K562 (cell line): ENCODE measurements at regions not wholly inside any gene's neighbourhood (a gene's known extent, or its start where the extent isn't known, plus 50 kb on each side); places are given as distances from the start of the nearest gene placed in this dataset.
A peak's percentile ranks its signal among the peaks of the same experiment; 100 is the strongest.

ENCODE experiments used
- ATAC-seq: fragments of 200-7000 bp; cut with Tn5 transposase; 3 replicates; pipeline ENCODE4 v1.9.1; 2020; ENCODE audit warnings: moderate library complexity
- BruUV-seq: library from RNA; stranded (reverse); fragments of 400-500 nt; replicated peaks from 2 replicates; lab custom pipeline; 2021; lab: Mats Ljungman, UMichigan
- CTCF ChIA-PET: fragments of 300-600 bp; formaldehyde crosslinking; extraction: SDS; loops from one replicate; lab custom pipeline; 2021; ENCODE audit warnings: low intra/inter-chr PET ratio; lab: Yijun Ruan, JAX
- POLR2A ChIA-PET: fragments of 300-600, 350-650 bp; sonication (Branson Sonifier 250); formaldehyde crosslinking; extraction: SDS; loops from one replicate; lab custom pipeline; 2021; ENCODE audit warnings: antibody characterized with exemption, inconsistent platforms; lab: Yijun Ruan, JAX
- DNase-seq, 4 experiments: peaks; one replicate each; pipeline versions ENCODE4 v3.0.0 to v3.0.0-alpha.2; 2011 to 2018; ENCODE audit warnings: low spot score in 3 of 4, mixed read lengths in 3 of 4; ENCODE audit errors: extremely low read depth in 1 of 4
- FAIRE-seq: peaks from 2 replicates; lab custom pipeline; 2011; peaks lifted over from hg19 to GRCh38; lab: Jason Lieb, UNC
- H2AFZ ChIP-seq: 2 replicates; pipeline ENCODE4 v1.6.0; 2011; ENCODE audit warnings: low read depth, low read length, control low read depth, inconsistent platforms
- H3K27ac ChIP-seq: fragments of 200-600 bp; 3 replicates; pipeline ENCODE4 v1.8.0; 2011; ENCODE audit warnings: low read depth, mild to moderate bottlenecking, control low read depth, inconsistent platforms, low read length, moderate library complexity, mixed read lengths; ENCODE audit errors: extremely low read depth
- H3K27me3 ChIP-seq, 2 experiments: fragments of 300-600 bp in 1 of 2; 2 replicates in 1 of 2; 3 replicates in 1 of 2; pipeline versions ENCODE4 v1.6.0 to v1.8.0; 2011; ENCODE audit warnings: inconsistent platforms in 2 of 2, low read length in 2 of 2, mild to moderate bottlenecking in 1 of 2, mixed read lengths in 1 of 2, moderate library complexity in 1 of 2; ENCODE audit not compliant: control insufficient read depth in 2 of 2, insufficient read depth in 2 of 2
- H3K36me3 ChIP-seq: fragments of 300-600 bp; 3 replicates; pipeline ENCODE4 v1.8.0; 2011; ENCODE audit warnings: mild to moderate bottlenecking, low read length, inconsistent platforms; ENCODE audit not compliant: control insufficient read depth, insufficient read depth
- H3K4me1 ChIP-seq, 2 experiments: fragments of 200-600 bp in 1 of 2; replicated peaks in 1 of 2; 2 replicates in 1 of 2; 3 replicates in 1 of 2; pipeline versions ENCODE4 v1.5.1 to v1.8.0; 2011; ENCODE audit warnings: inconsistent platforms in 2 of 2, low read length in 2 of 2, mild to moderate bottlenecking in 1 of 2, mixed read lengths in 1 of 2, moderate library complexity in 1 of 2; ENCODE audit not compliant: control insufficient read depth in 2 of 2, insufficient read depth in 2 of 2
- H3K4me2 ChIP-seq: 2 replicates; pipeline ENCODE4 v1.6.1; 2011; ENCODE audit warnings: low read length, control low read depth, inconsistent platforms, mixed read lengths; ENCODE audit not compliant: insufficient read depth
- H3K4me3 ChIP-seq: fragments of 200-600 bp; sonication (generic), shearing (Covaris generic); 2 replicates; pipeline ENCODE4 v1.5.1; 2016; ENCODE audit warnings: control low read depth, inconsistent platforms
- H3K79me2 ChIP-seq: fragments of 200-600 bp; 3 replicates; pipeline ENCODE4 v1.8.0; 2011; ENCODE audit warnings: low read length, inconsistent platforms; ENCODE audit not compliant: control insufficient read depth, insufficient read depth
- H3K9ac ChIP-seq, 2 experiments: 2 replicates each; pipeline versions ENCODE4 v1.6.0 to v1.6.1; 2011; ENCODE audit warnings: low read depth in 2 of 2, low read length in 2 of 2, control low read depth in 1 of 2, inconsistent platforms in 1 of 2, mild to moderate bottlenecking in 1 of 2, mixed read lengths in 1 of 2; ENCODE audit not compliant: insufficient read depth in 1 of 2
- H3K9me1 ChIP-seq: one replicate; pipeline ENCODE4 v1.6.0; 2011; ENCODE audit warnings: inconsistent platforms, mild to moderate bottlenecking, low read length, moderate library complexity; ENCODE audit not compliant: control insufficient read depth, insufficient read depth
- H3K9me3 ChIP-seq: replicated peaks from 2 replicates; pipeline ENCODE4 v1.5.1; 2011; ENCODE audit warnings: low read depth, low read length, inconsistent platforms; ENCODE audit not compliant: control insufficient read depth, insufficient read depth
- H4K20me1 ChIP-seq: replicated peaks from 2 replicates; pipeline ENCODE4 v1.6.1; 2011; ENCODE audit warnings: low read length, inconsistent platforms, mixed read lengths; ENCODE audit not compliant: control insufficient read depth, insufficient read depth
- CBX3 ChIP-seq, 2 experiments: IDR thresholded peaks; 1 replicate in 1 of 2; 2 replicates in 1 of 2; pipeline ENCODE4 v1.6.1; 2012; ENCODE audit warnings: inconsistent platforms in 2 of 2, low read length in 2 of 2, borderline replicate concordance in 1 of 2, control low read depth in 1 of 2
- NR4A1 ChIP-seq, 2 experiments: fragments of 250-450 bp in 1 of 2; fragments of 450-650 bp in 1 of 2; sonication (Bioruptor Pico) in 1 of 2; IDR thresholded peaks; 2 replicates each; pipeline versions ENCODE4 v1.4.0 to v1.6.1; 2016 to 2020; ENCODE audit warnings: mild to moderate bottlenecking in 2 of 2, missing compliant biosample characterization in 1 of 2, missing genetic modification characterization in 1 of 2, moderate library complexity in 1 of 2
- WGBS: fragments of 100-300 bp; shearing (Covaris generic); methylation state at CpG from one replicate; pipeline ENCODE4 v1.1.6; 2016; ENCODE audit warnings: low coverage, mixed read lengths; ENCODE audit not compliant: insufficient coverage; ENCODE audit errors: missing lambda C conversion rate; 5-methylcytosine and 5-hydroxymethylcytosine counted together
- in situ Hi-C: fragments of 300-500 bp; cut with MboI; formaldehyde crosslinking; loops from 4 replicates; pipeline ENCODE4 v1.15.0; 2018; ENCODE audit warnings: inconsistent platforms, mixed read lengths
- intact Hi-C: fragments of 100-400 bp; cut with micrococcal nuclease; formaldehyde crosslinking; loops from 2 replicates; pipeline ENCODE4 v1.14.2; 2022
- TF ChIP-seq, protein P1 (sequence below): fragments of 250-450 bp; sonication (Bioruptor Pico); IDR thresholded peaks from 2 replicates; pipeline ENCODE4 v1.5.0; 2021; ENCODE audit warnings: mild to moderate bottlenecking, moderate library complexity
- TF ChIP-seq, protein P2 (sequence below), 3 experiments: IDR thresholded peaks in 2 of 3; conservative IDR thresholded peaks in 1 of 3; 2 replicates each; pipeline ENCODE4 v1.5.1; 2011 to 2012; ENCODE audit warnings: low read length in 3 of 3, mild to moderate bottlenecking in 3 of 3, control low read depth in 2 of 3, improper control_type of control experiment in 1 of 3, inconsistent platforms in 1 of 3, low read depth in 1 of 3, mixed read lengths in 1 of 3, moderate library complexity in 1 of 3; ENCODE audit not compliant: insufficient read depth in 2 of 3

DNA sequence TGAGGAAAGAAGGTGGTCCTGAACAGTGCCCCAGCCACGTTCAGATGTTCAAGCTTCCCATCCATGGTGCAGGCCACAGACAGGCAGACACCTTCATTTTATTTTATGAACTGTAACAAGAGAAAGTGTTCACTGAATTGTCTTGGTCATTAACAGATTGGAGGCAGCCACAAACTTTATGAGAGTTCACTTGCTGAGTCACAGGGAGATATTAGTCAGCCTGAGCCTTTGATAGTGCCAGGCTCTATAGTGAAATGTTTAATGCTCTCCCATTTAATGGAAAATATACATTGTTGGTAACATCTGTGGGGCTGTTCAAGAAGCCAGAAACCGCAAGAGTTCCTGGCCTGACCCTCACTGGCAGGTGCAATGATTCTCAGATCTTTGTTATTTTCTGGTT lies 237.0 kb downstream of the TENT4A start (continued):
- no peak for TF ChIP-seq NR4A1 (CRISPR knock-in tag; IDR thresholded peaks at IDR 0.05)
- no peak for TF ChIP-seq NR4A1 (tag; IDR thresholded peaks at IDR 0.05)
- TF ChIP-seq, protein P1, sequence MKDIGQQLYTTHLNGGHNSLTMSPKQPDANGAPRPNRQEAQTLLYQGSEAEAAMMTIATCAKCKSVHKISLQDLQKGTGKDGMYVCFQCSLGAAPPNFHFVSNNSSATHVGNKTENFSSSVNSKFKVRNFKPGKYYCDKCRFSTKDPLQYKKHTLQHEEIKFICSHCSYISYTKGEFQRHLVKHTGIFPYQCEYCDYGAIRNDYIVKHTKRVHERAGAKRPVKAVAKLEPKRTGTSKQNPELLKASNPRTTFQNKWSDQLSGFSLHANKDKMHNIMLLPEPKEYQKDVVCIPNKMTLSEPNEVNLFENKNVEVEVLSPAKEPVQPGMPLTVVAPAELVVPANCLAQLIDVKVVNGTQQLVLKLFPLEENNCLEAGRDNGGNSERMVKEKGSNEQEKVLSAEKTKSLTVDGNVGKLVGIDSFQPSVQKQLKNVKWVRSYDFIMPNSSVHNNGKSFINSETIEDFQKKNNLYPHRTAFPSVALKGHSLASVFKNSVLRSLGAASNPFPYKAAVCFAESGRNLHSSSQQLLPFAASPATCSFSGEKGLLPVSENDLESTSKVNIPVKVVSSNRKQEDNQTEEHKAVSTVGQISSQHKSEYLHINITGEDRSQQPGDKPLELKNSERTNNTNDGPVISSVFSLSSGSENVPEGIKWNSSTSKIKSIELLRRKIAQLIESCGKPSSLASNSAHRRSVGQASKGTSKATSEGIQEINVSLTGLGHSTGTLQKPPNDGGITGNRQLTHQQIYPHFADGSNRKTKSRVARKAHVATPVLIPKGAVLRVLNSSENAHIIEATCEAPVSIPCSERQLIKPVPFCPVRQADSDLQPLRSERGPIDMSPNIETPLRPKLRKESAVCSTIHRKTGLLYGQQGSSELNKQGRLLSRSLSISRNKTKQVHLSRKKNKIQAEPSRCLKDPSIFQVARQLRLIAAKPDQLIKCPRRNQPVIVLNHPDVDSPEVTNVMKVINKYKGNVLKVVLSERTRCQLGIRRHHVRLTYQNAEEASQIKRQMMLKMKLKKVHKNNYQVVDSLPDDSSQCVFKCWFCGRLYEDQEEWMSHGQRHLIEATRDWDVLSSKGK (CRISPR knock-in tag) = no peak

DNA sequence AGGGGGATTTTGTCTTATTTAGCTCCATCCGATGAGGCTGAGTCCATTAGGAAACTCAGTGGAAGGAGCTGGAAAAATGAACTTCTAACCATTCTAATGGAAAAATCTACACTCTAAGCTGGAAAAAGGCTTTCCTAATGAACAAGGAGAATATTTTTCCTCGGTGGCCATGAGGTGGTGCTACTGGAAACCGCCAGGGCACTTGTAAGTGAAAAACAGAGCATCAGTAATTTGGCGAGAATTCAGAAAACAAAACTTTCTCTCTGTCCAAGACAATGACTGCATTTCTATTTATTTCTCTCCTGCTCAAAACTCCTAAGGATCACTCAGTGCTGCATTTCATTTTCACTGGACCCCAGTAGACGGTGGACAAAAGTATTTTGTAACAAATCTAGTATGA lies 237.6 kb downstream of the TENT4A start:
- TF ChIP-seq CBX3 (IDR thresholded peaks at IDR 0.05; ENCODE audit: borderline replicate concordance in 1 of 2, low read length in 2 of 2) = no peak
- TF ChIP-seq, protein P2, sequence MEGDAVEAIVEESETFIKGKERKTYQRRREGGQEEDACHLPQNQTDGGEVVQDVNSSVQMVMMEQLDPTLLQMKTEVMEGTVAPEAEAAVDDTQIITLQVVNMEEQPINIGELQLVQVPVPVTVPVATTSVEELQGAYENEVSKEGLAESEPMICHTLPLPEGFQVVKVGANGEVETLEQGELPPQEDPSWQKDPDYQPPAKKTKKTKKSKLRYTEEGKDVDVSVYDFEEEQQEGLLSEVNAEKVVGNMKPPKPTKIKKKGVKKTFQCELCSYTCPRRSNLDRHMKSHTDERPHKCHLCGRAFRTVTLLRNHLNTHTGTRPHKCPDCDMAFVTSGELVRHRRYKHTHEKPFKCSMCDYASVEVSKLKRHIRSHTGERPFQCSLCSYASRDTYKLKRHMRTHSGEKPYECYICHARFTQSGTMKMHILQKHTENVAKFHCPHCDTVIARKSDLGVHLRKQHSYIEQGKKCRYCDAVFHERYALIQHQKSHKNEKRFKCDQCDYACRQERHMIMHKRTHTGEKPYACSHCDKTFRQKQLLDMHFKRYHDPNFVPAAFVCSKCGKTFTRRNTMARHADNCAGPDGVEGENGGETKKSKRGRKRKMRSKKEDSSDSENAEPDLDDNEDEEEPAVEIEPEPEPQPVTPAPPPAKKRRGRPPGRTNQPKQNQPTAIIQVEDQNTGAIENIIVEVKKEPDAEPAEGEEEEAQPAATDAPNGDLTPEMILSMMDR (IDR thresholded peaks at IDR 0.05 in 2 of 3, conservative IDR thresholded peaks at IDR 0.05 in 1 of 3; ENCODE audit: insufficient read depth in 2 of 3, low read depth in 1 of 3, low read length in 3 of 3) = 0 out of 6 replicates have a peak, but pooled peaks of 1 of the 3 experiments have one; percentile 10
- Histone ChIP-seq H3K4me2 (no peak overlapping the region), H3K9me3 (no peaks in the 10 kb centered on the region), H4K20me1 (no peaks in the 10 kb centered on the region), H3K27me3 (no peaks in the 10 kb centered on the region; a peak in 1 of 5 replicates), H3K27ac (no peak overlapping the region), H3K79me2 (no peaks in the 10 kb centered on the region), H3K4me3 (no peak overlapping the region), H3K9ac (no peak overlapping the region), H2AFZ (no peak overlapping the region), H3K4me1 (no peaks in the 10 kb centered on the region), H3K36me3 (no peaks in the 10 kb centered on the region), H3K9me1 (no peaks in the 10 kb centered on the region)
- FAIRE-seq = peak; percentile 46
- ATAC-seq = no peak
- DNase-seq = no peak
- 0% methylated on average over 5 of the region's 5 CpGs for WGBS
- POLR2A ChIA-PET = no interaction called here
- in situ Hi-C loops = no loop called here
- CTCF ChIA-PET = no interaction called here
- intact Hi-C loops = no loop called here
- no TSS peak for BruUV-seq
